ENCODE measurements at regions not wholly inside any gene's neighbourhood (a gene's known extent, or its start where the extent isn't known, plus 50 kb on each side); places are given as distances from the start of the nearest gene placed in this dataset.

DNA sequence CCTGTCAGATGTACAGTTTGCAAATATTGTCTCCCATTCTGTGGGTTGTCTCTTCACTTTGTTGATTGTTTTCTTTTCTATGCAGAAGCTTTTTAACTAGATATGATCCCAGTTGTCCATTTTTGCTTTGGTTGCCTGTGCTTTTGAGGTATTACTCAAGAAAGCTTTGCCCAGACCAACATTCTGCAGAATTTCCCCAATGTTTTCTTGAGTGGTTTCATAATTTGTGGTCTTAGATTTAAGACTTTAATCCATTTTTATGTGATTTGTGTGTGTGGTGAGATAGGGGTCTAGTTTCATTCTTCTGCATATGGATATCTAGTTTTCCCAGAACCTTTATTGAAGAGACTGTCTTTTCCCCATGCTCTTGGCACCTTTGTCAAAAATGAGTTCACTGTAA, 116.9 kb downstream of the DUSP10 start:
- no peak overlapping the region for H3K4me3 ChIP-seq (ENCODE audit: low read length)
- DNase-seq (ENCODE audit: low read depth), result no peak
- TF ChIP-seq, protein P1, sequence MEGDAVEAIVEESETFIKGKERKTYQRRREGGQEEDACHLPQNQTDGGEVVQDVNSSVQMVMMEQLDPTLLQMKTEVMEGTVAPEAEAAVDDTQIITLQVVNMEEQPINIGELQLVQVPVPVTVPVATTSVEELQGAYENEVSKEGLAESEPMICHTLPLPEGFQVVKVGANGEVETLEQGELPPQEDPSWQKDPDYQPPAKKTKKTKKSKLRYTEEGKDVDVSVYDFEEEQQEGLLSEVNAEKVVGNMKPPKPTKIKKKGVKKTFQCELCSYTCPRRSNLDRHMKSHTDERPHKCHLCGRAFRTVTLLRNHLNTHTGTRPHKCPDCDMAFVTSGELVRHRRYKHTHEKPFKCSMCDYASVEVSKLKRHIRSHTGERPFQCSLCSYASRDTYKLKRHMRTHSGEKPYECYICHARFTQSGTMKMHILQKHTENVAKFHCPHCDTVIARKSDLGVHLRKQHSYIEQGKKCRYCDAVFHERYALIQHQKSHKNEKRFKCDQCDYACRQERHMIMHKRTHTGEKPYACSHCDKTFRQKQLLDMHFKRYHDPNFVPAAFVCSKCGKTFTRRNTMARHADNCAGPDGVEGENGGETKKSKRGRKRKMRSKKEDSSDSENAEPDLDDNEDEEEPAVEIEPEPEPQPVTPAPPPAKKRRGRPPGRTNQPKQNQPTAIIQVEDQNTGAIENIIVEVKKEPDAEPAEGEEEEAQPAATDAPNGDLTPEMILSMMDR (conservative IDR thresholded peaks at IDR 0.05; ENCODE audit: low read length), result no peak

DNA sequence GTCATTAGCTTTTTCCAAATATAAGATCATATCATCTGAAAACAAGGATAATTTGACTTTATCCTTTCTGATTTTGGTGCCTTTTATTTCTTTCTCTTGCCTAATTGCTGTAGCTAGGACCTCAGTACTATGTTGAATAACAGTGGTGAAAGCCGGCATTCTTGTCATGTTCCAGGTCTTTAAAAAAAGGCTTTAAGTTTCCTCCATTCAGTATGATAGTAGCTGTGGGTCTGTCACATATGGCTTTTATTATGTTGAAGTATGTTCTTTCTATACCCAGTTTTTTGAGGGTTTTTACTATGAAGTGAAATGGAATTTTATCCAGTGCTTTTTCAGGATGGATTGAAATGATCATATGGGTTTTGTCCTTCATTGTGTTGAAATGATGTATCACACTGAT, 115.8 kb downstream of the DUSP10 start:
- no peak overlapping the region for H3K4me3 ChIP-seq (ENCODE audit: low read length)
- TF ChIP-seq, protein P1 (conservative IDR thresholded peaks at IDR 0.05; ENCODE audit: low read length), result no peak
- DNase-seq (ENCODE audit: low read depth), result peak; percentile 21

- no peak overlapping the region for H3K4me3 ChIP-seq (ENCODE audit: low read length)
- DNase-seq (ENCODE audit: low read depth), result no peak
- TF ChIP-seq, protein P1 (conservative IDR thresholded peaks at IDR 0.05; ENCODE audit: low read length), result no peak
These were observed 111.7 kb downstream of the DUSP10 start for GRCh38 chr1:221630236-221630635.

DNA sequence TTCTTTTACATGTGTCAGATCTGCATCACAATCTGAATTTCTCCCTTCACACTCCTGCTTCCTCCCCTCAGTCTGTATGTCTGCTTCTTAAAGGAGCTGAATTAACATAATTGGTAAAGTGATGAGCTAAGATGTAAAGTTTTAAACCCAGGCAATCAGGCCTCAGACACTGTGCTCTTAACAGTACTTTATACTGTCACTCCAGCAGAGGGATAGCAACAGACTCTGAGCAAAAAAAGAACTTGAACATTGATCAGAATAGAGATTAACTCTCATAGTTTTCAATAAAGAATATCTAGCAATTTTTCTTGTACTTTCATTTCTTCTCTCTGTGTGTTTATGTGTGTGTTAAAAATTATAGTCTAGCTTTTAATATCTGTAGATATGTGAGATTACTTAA, 110.3 kb downstream of the DUSP10 start:
- DNase-seq (ENCODE audit: low read depth), result no peak

DNA sequence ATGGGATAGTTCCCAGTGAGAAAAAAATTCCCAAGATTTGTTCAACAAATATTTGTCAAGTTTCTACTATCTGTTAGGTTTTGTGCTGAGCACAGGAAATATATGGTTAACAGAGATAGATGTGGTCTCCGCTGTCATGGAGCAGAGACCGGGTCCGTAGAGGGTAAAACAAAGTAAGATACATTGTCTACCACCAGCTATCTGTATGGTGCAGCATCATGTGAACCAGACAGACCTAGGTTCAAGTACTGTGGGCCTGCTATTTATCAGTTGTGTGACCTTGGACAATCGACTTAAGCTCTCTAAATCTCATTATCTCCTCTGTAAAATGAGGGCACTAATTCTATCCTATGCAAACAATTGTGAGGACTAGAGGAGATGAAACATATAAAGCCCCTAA, 109.8 kb downstream of the DUSP10 start:
- H3K4me3 ChIP-seq (ENCODE audit: low read length), result no peak overlapping the region
- TF ChIP-seq, protein P1 (conservative IDR thresholded peaks at IDR 0.05; ENCODE audit: low read length), result no peak
- no peak for DNase-seq (ENCODE audit: low read depth)

More for the DNA sequence above, 110.3 kb downstream of the DUSP10 start:
- TF ChIP-seq, protein P1 (conservative IDR thresholded peaks at IDR 0.05; ENCODE audit: low read length), result no peak
- no peak overlapping the region for H3K4me3 ChIP-seq (ENCODE audit: low read length)

DNA sequence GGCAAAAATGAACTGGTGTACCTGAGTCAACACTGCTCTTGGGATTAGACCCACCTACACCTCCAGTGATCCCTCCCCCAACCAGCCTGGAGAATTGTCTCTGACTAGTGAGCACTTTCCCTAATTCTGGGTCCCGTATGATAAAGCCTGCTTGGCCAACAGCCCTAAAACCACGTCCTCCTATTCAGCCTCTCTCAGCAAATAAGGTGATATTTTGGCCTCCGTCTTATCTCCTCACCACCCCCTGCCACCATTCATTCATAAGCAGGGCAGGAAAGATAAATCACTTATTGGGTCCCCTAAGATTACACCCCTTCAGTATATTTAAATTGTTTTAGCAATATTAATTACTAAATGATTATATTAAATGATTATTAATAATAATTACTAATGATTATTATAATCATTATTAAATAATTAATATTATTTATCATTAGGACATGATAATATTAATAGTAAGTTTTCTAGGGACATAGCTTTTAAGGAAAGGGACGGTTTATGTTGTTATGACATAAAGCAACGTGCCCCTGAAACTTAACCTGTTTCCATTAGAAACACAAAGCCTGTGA, 108.0 kb downstream of the DUSP10 start:
- no peak overlapping the region for H3K4me3 ChIP-seq (ENCODE audit: low read length)
- TF ChIP-seq, protein P1 (conservative IDR thresholded peaks at IDR 0.05; ENCODE audit: low read length), result no peak
- no peak for DNase-seq (ENCODE audit: low read depth)

- no peak for DNase-seq (ENCODE audit: low read depth)
- TF ChIP-seq, protein P1 (conservative IDR thresholded peaks at IDR 0.05; ENCODE audit: low read length), result no peak
- no peak overlapping the region for H3K4me3 ChIP-seq (ENCODE audit: low read length)
These were observed 107.3 kb downstream of the DUSP10 start for GRCh38 chr1:221634606-221635005.

Data from AG10803 (cell line).